K562 (cell line): ENCODE measurements at regions not wholly inside any gene's neighbourhood (a gene's known extent, or its start where the extent isn't known, plus 50 kb on each side); places are given as distances from the start of the nearest gene placed in this dataset.

Source experiments
- ATAC-seq: fragments of 200-7000 bp; cut with Tn5 transposase; 3 replicates; pipeline ENCODE4 v1.9.1; 2020; ENCODE audit warnings: moderate library complexity
- BruUV-seq: library from RNA; stranded (reverse); fragments of 400-500 nt; replicated peaks from 2 replicates; lab custom pipeline; 2021; lab: Mats Ljungman, UMichigan
- CTCF ChIA-PET: fragments of 300-600 bp; formaldehyde crosslinking; extraction: SDS; loops from one replicate; lab custom pipeline; 2021; ENCODE audit warnings: low intra/inter-chr PET ratio; lab: Yijun Ruan, JAX
- POLR2A ChIA-PET: fragments of 300-600, 350-650 bp; sonication (Branson Sonifier 250); formaldehyde crosslinking; extraction: SDS; loops from one replicate; lab custom pipeline; 2021; ENCODE audit warnings: antibody characterized with exemption, inconsistent platforms; lab: Yijun Ruan, JAX
- DNase-seq, 4 experiments: peaks; one replicate each; pipeline versions ENCODE4 v3.0.0 to v3.0.0-alpha.2; 2011 to 2018; ENCODE audit warnings: low spot score in 3 of 4, mixed read lengths in 3 of 4; ENCODE audit errors: extremely low read depth in 1 of 4
- FAIRE-seq: peaks from 2 replicates; lab custom pipeline; 2011; peaks lifted over from hg19 to GRCh38; lab: Jason Lieb, UNC
- H2AFZ ChIP-seq: 2 replicates; pipeline ENCODE4 v1.6.0; 2011; ENCODE audit warnings: low read depth, low read length, control low read depth, inconsistent platforms
- H3K27ac ChIP-seq: fragments of 200-600 bp; 3 replicates; pipeline ENCODE4 v1.8.0; 2011; ENCODE audit warnings: low read depth, mild to moderate bottlenecking, control low read depth, inconsistent platforms, low read length, moderate library complexity, mixed read lengths; ENCODE audit errors: extremely low read depth
- H3K27me3 ChIP-seq, 2 experiments: fragments of 300-600 bp in 1 of 2; 2 replicates in 1 of 2; 3 replicates in 1 of 2; pipeline versions ENCODE4 v1.6.0 to v1.8.0; 2011; ENCODE audit warnings: inconsistent platforms in 2 of 2, low read length in 2 of 2, mild to moderate bottlenecking in 1 of 2, mixed read lengths in 1 of 2, moderate library complexity in 1 of 2; ENCODE audit not compliant: control insufficient read depth in 2 of 2, insufficient read depth in 2 of 2
- H3K36me3 ChIP-seq: fragments of 300-600 bp; 3 replicates; pipeline ENCODE4 v1.8.0; 2011; ENCODE audit warnings: mild to moderate bottlenecking, low read length, inconsistent platforms; ENCODE audit not compliant: control insufficient read depth, insufficient read depth
- H3K4me1 ChIP-seq, 2 experiments: fragments of 200-600 bp in 1 of 2; replicated peaks in 1 of 2; 2 replicates in 1 of 2; 3 replicates in 1 of 2; pipeline versions ENCODE4 v1.5.1 to v1.8.0; 2011; ENCODE audit warnings: inconsistent platforms in 2 of 2, low read length in 2 of 2, mild to moderate bottlenecking in 1 of 2, mixed read lengths in 1 of 2, moderate library complexity in 1 of 2; ENCODE audit not compliant: control insufficient read depth in 2 of 2, insufficient read depth in 2 of 2
- H3K4me2 ChIP-seq: 2 replicates; pipeline ENCODE4 v1.6.1; 2011; ENCODE audit warnings: low read length, control low read depth, inconsistent platforms, mixed read lengths; ENCODE audit not compliant: insufficient read depth
- H3K4me3 ChIP-seq: fragments of 200-600 bp; sonication (generic), shearing (Covaris generic); 2 replicates; pipeline ENCODE4 v1.5.1; 2016; ENCODE audit warnings: control low read depth, inconsistent platforms
- H3K79me2 ChIP-seq: fragments of 200-600 bp; 3 replicates; pipeline ENCODE4 v1.8.0; 2011; ENCODE audit warnings: low read length, inconsistent platforms; ENCODE audit not compliant: control insufficient read depth, insufficient read depth
- H3K9ac ChIP-seq, 2 experiments: 2 replicates each; pipeline versions ENCODE4 v1.6.0 to v1.6.1; 2011; ENCODE audit warnings: low read depth in 2 of 2, low read length in 2 of 2, control low read depth in 1 of 2, inconsistent platforms in 1 of 2, mild to moderate bottlenecking in 1 of 2, mixed read lengths in 1 of 2; ENCODE audit not compliant: insufficient read depth in 1 of 2
- H3K9me1 ChIP-seq: one replicate; pipeline ENCODE4 v1.6.0; 2011; ENCODE audit warnings: inconsistent platforms, mild to moderate bottlenecking, low read length, moderate library complexity; ENCODE audit not compliant: control insufficient read depth, insufficient read depth
- H3K9me3 ChIP-seq: replicated peaks from 2 replicates; pipeline ENCODE4 v1.5.1; 2011; ENCODE audit warnings: low read depth, low read length, inconsistent platforms; ENCODE audit not compliant: control insufficient read depth, insufficient read depth
- H4K20me1 ChIP-seq: replicated peaks from 2 replicates; pipeline ENCODE4 v1.6.1; 2011; ENCODE audit warnings: low read length, inconsistent platforms, mixed read lengths; ENCODE audit not compliant: control insufficient read depth, insufficient read depth
- CEBPG ChIP-seq, 3 experiments: fragments of 200-800 bp in 1 of 3; sonication (Bioruptor generic) in 1 of 3; sonication (generic) in 1 of 3; formaldehyde crosslinking in 1 of 3; IDR thresholded peaks in 2 of 3; conservative IDR thresholded peaks in 1 of 3; 2 replicates each; pipeline versions ENCODE4 v1.6.1 to v1.8.0; 2016 to 2022; ENCODE audit warnings: missing compliant biosample characterization in 2 of 3, missing genetic modification characterization in 2 of 3, mild to moderate bottlenecking in 1 of 3, missing genetic modification reagents in 1 of 3
- E2F8 ChIP-seq: fragments of 450-650 bp; IDR thresholded peaks from 2 replicates; pipeline ENCODE4 v1.7.1; 2018; ENCODE audit warnings: mild to moderate bottlenecking, low read depth; ENCODE audit not compliant: partially characterized antibody
- EZH2 ChIP-seq: IDR thresholded peaks from 2 replicates; pipeline ENCODE4 v1.6.1; 2012; ENCODE audit warnings: low read depth, mild to moderate bottlenecking, inconsistent platforms, low read length, borderline replicate concordance
- HDAC2 ChIP-seq: fragments of 450-650 bp; IDR thresholded peaks from 2 replicates; pipeline ENCODE4 v1.6.1; 2016; ENCODE audit warnings: mild to moderate bottlenecking
- IRF2 ChIP-seq: sonication (generic); formaldehyde crosslinking; IDR thresholded peaks from 2 replicates; pipeline ENCODE4 v1.8.1; 2022; ENCODE audit warnings: mild to moderate bottlenecking, missing genetic modification reagents
- NKRF ChIP-seq: fragments of 450-650 bp; IDR thresholded peaks from 2 replicates; pipeline ENCODE4 v1.6.1; 2016; ENCODE audit warnings: borderline replicate concordance
- NONO ChIP-seq, 2 experiments: fragments of 200-400 bp in 1 of 2; fragments of 450-650 bp in 1 of 2; formaldehyde crosslinking in 1 of 2; IDR thresholded peaks; 2 replicates each; pipeline ENCODE4 v1.6.1; 2017; ENCODE audit warnings: low read depth in 2 of 2, mild to moderate bottlenecking in 2 of 2, moderate library complexity in 2 of 2, low read length in 1 of 2
- PKNOX1 ChIP-seq: fragments of 450-650 bp; IDR thresholded peaks from 2 replicates; pipeline ENCODE4 v1.6.1; 2016
- POLR2H ChIP-seq: IDR thresholded peaks from 2 replicates; pipeline ENCODE4 v1.6.1; 2016; ENCODE audit warnings: missing genetic modification characterization, low read depth, mild to moderate bottlenecking, control low read depth, missing compliant biosample characterization, moderate library complexity
- RBM22 ChIP-seq: fragments of 200-400 bp; formaldehyde crosslinking; IDR thresholded peaks from 2 replicates; pipeline ENCODE4 v1.6.1; 2018; ENCODE audit warnings: low read length, low read depth; ENCODE audit not compliant: poor library complexity, severe bottlenecking
- TRIM25 ChIP-seq: fragments of 450-650 bp; IDR thresholded peaks from 2 replicates; pipeline ENCODE4 v1.7.0; 2016; ENCODE audit warnings: borderline replicate concordance
- ZNF274 ChIP-seq: IDR thresholded peaks from 2 replicates; pipeline ENCODE4 v1.6.1; 2011; ENCODE audit warnings: low read depth, mild to moderate bottlenecking, low read length, moderate library complexity, borderline replicate concordance
- ZNF644 ChIP-seq: fragments of 200-800 bp; sonication (Bioruptor generic); IDR thresholded peaks from 2 replicates; pipeline ENCODE4 v1.6.1; 2016; ENCODE audit warnings: low read depth, missing genetic modification characterization, missing compliant biosample characterization
- WGBS: fragments of 100-300 bp; shearing (Covaris generic); methylation state at CpG from one replicate; pipeline ENCODE4 v1.1.6; 2016; ENCODE audit warnings: low coverage, mixed read lengths; ENCODE audit not compliant: insufficient coverage; ENCODE audit errors: missing lambda C conversion rate; 5-methylcytosine and 5-hydroxymethylcytosine counted together
- in situ Hi-C: fragments of 300-500 bp; cut with MboI; formaldehyde crosslinking; loops from 4 replicates; pipeline ENCODE4 v1.15.0; 2018; ENCODE audit warnings: inconsistent platforms, mixed read lengths
- intact Hi-C: fragments of 100-400 bp; cut with micrococcal nuclease; formaldehyde crosslinking; loops from 2 replicates; pipeline ENCODE4 v1.14.2; 2022

- Histone ChIP-seq H3K9ac (no peak overlapping the region), H2AFZ (no peak overlapping the region), H3K27me3 (peaks cover 14 to 40% of the 10 kb centered on the region in 2 experiments; a peak in 4 of 5 replicates), H3K4me3 (no peak overlapping the region), H3K9me3 (no peaks in the 10 kb centered on the region), H3K79me2 (no peaks in the 10 kb centered on the region), H3K4me1 (peaks cover 0 to 13% of the 10 kb centered on the region in 2 experiments; a peak in 4 of 5 replicates), H3K36me3 (no peaks in the 10 kb centered on the region), H3K27ac (no peak overlapping the region), H3K9me1 (no peaks in the 10 kb centered on the region), H4K20me1 (0 out of 2 replicates have a peak, but pooled peaks cover 16% of the 10 kb centered on the region), H3K4me2 (no peak overlapping the region)
- ChIA-PET POLR2A (interaction anchor here (0.6 to 5.6 kb wide), 7 partner anchors 9 to 627 kb away, joined by 3 to 88 read pairs (median 4); no protein-coding TSS in a partner anchor), CTCF (no interaction called here)
- no peak for DNase-seq
- in situ Hi-C loops (no loop called here), intact Hi-C loops (loop anchor here (5.0 kb wide), 1 partner anchor 328 kb away; no protein-coding TSS in a partner anchor)
- no peak for ATAC-seq
- no peak for FAIRE-seq
- 3% methylated on average over 3 of the region's 3 CpGs for WGBS
- BruUV-seq: no TSS peak
- TF ChIP-seq CEBPG (CRISPR knock-in tag; IDR thresholded peaks at IDR 0.05): peak; percentile 59; the same call in 1 of the 2 replicates
- TF ChIP-seq CEBPG (tag; conservative IDR thresholded peaks at IDR 0.05 in 1 of 2, IDR thresholded peaks at IDR 0.05 in 1 of 2): no peak
- no peak for TF ChIP-seq E2F8
- TF ChIP-seq IRF2 (CRISPR knock-in tag): peak; percentile 91
- no peak for TF ChIP-seq POLR2H (tag)
- no peak for TF ChIP-seq RBM22
- TF ChIP-seq NONO (IDR thresholded peaks at IDR 0.05; ENCODE audit: low read depth in 2 of 2, low read length in 1 of 2): no peak
- TF ChIP-seq EZH2: no peak
- TF ChIP-seq PKNOX1: no peak
- TF ChIP-seq ZNF644 (tag): no peak
- no peak for TF ChIP-seq ZNF274
- no peak for TF ChIP-seq NKRF
- no peak for TF ChIP-seq HDAC2
- no peak for TF ChIP-seq TRIM25
These were observed 57.9 kb upstream of the TOP3B start for GRCh38 chr22:22040472-22040871.
